ENCODE measurements at regions not wholly inside any gene's neighbourhood (a gene's known extent, or its start where the extent isn't known, plus 50 kb on each side); places are given as distances from the start of the nearest gene placed in this dataset.
"Not testable (repeated sequence)": the region's sequence is repeated elsewhere in the genome, so short reads cannot be mapped to it uniquely, and the experiment has no call there.

DNA sequence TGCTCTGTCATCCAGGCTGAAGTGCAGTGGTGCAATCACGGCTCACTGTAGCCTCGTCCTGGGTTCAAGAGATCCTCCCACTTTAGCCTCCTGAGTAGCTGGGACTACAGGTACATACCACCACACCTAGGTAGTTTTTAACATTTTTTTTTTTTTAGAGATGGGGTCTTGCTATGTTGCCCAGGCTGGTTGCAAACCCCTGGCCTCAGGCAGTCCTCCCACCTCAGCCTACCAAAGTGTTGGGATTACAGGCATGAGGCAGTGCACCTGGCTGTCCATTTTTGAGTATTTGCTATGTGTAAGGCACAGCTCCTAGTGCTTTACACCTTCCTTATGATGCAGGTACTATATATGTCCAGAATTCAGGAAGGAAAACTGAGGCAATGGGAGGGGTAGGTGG lies 138.8 kb upstream of the ZNF536 start:
- DNase-seq = no peak

GRCh38 chr19:30235946-30236345 lies 136.2 kb upstream of the ZNF536 start:
- peak in 1 of 2 donors; percentile 44 for DNase-seq

DNA sequence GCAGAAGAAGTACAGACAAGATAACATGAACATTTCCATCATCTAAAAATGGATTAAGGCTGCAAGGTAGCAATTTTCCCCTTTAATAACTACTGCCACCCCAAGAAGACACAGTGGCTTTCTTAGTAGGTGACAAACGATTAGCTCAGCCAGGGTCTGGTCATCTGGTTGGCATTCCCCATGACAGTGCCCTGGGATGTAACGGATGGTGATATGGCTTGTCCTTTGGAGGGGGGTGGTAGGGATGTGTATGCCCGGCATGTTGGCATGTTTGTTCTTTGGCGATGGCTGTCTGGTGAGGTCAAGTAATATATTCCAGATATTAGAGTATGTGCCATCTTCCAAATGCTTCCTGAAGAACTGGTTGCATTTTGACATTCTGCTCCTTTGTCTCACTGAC lies 135.6 kb upstream of the ZNF536 start:
- DNase-seq = no peak

DNA sequence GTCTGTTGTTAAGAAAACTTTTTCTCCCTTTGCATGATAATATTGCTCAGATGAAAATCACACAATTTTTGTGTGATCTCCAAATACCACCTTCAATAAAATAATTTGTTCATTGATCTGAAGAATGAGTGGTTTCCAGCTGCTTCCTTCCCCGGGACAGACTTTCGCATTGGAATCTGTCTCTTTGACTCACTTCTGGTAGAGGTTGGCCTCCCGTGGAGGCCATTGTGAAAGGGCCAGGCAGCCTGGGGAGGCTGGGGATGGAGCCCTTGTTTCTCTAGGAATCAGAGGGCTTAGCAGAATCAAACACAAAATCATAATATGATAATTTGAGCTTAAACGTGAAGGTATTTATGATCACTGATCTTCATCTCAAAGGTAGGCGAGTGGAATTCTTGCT lies 135.0 kb upstream of the ZNF536 start:
- DNase-seq = no peak

DNA sequence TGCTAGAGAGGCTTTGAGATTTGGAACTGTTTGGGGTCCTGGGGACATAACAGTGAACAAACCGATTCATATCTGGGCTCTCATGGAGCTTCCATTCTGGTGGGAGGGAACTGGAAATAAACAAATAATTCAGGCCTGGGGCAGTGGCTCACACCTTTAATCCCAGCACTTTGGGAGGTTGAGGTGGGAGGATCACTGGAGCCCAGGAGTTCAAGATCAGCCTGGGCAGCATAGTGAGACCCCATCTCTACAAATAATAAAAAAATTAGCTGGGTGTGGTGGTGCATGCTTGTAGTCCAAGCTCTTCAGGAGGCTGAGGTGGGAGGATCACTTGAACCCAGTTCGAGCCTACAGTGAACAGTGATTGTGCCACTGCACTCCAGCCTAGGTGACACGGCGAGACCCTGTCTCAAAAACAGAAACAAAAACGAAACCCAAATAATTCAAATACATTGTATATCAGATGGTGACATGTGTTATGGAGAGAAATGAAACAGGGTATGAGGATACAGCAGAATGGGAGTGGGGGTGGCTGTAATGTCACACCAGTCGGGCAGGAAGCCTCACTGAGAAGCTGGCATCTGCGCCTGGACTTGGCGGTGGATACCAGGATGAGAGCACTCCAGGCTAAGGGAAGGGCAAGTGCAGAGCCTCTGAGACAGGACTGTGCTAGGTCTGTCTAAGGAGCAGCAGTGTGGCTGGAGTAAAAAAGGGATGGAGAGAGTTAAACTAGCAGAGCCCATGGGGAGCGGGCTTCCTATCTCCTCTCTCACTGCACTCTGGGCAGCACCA lies 131.1 kb upstream of the ZNF536 start:
- no peak for DNase-seq

DNA sequence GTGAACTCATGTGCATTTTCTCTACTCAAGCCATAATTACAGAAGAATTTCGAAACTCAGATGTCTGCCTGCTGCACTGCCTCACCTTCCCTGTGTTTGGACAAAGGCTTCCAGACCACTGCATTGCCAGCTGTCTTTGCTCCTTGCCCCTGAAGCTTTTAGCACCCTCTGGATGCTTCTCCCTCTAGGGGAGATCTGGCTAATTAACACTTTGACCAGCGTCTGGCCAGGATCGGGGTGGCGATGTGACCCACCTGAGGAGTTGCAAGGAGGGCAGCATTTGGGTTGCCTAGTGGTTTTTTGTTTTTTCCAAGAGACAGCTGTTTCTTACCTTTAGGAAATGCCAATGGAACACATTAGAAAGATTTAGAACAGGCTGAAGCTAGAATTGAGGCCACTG lies 127.7 kb upstream of the ZNF536 start:
- DNase-seq = no peak

- DNase-seq = no peak
Measured at GRCh38 chr19:30245401-30246039, 126.7 kb upstream of the ZNF536 start.

GRCh38 chr19:30249911-30250310 lies 122.3 kb upstream of the ZNF536 start:
- DNase-seq = no peak

GRCh38 chr19:30252214-30252613 lies 120.0 kb upstream of the ZNF536 start:
- no peak for DNase-seq

DNA sequence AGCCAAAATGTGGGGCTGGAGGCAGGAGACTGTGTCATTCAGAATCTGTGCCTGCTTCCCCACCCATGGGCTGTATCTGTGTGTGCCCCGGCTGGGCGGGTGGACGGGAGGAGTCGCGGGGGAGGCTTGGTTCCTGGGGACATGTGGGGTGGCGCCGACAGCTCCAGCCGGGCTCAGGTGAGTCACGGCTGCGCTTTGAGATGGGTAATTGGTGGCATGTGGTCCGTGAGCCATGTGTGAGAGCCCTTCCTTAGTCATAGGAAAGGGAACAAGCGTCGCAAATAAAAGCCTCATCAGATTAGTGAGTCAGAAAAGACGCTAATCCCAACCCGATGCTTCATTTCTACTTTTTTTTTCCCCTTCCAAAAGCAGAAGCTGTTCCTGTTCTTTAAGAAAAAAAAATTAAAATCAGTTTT lies 118.6 kb upstream of the ZNF536 start:
- no peak for DNase-seq

GRCh38 chr19:30254158-30254557 lies 118.0 kb upstream of the ZNF536 start:
- DNase-seq = no peak

DNA sequence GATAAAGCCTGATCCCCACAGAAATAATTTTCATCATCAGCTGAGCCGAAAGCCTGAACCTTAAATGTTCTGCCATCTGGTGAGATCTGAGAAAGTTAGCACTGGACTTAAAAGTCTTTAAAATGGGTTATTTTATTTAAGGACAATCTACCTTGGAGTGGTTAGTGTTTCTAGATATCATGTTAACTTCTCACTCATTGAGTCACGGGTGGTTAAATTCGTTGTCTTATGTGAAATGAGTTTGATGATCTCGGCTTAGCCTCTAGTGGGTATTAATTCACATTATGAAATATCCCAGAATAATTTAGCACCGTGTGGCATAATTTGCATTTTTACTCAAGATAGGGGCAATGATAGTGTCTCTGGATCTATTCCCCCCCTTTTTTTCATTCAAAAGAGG lies 117.4 kb upstream of the ZNF536 start:
- no peak for DNase-seq

DNA sequence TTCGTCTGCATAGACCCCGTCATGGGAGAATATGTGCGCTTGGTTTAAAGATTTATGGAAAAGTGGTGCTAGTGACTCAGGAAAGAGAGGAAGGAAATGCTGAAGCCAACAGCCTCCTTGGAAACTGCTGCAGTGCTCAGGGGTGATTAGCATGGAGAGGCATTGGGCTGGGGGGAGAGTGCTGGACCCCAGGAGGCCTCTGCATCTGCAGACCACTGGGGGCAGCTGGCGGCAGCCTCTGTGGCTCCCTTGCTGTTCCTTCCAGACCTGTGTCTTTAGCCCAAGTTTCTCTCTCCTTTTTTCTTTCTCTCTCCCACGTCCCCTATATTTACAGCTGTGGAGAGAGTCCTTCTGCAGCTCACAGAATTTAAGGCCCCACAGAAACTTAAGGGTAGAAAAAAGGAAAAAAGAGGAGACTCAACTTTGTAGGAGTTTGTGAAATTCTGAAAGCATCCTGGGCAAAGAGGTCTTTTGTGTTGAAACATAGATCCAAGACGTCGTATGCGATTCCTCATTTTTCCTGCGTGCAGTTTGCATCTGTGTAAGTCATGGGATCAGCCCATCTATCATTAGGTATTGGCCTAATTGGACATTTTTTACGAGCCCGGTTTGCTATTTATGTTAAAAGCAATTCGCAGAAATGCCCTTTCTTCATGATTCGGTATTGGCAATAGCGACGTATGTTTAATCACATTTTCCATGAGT lies 116.2 kb upstream of the ZNF536 start:
- DNase-seq = no peak

DNA sequence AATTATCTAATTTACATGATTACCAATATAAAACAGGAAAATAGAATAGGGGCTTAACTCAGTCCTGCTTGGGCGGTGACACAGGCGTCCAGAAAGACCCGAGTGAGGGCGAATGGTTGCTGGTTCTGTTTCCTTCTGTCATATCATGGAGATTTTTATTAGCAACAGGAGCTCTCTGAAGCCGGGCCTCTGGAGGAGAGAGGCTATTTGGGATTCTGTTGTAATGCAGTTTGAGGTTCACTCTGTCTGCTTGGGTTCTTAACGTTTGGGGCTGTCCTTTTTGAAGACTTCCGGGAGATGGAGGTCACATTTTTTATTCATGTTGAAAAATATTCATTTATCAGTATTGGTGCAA lies 115.7 kb upstream of the ZNF536 start:
- no peak for DNase-seq

DNA sequence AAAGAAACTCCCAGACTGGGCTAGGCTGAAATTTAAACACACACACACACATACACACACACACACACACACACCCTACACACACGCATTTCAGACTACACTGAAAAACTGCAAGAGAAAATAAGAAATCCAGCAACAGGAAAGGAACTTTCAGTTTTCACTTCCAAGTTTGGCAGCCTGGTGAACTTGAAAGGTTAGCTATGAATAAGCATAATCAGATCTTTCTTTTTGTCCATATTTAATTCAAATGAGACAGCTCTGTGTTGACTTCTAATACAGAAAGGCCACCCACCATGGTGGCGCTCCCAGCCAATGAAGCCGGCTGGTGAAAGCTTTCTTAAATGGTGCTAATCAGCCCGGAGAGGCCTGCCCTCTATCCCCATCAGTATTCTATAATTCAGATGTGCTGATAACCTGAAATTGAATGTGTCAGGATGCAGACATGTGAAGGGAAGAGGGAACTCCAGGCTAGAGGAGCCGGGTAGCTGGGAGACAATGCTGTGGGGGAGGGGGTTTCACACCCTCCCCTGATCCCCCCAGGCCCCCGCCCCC lies 108.3 kb upstream of the ZNF536 start:
- DNase-seq = peak; percentile 26 to 43

DNA sequence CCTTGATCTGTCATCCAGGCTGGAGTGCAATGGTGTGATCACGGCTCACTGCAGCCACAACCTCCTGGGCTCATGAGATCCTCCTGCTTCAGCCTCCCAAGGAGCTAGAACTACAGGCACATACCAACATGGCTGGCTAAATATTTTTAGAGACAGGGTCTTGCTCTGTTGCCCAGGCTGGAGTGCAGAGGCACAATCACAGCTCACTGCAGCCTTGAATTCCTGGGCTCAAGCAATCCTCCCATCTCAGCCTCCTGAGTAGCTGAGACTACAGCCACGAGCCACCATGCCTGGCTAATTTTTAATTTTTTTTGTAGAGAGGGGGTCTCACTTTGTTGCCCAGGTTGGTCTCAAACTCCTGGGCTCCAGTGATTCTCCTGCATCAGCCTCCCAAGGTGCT lies 106.3 kb upstream of the ZNF536 start:
- DNase-seq = not testable (repeated sequence)

DNA sequence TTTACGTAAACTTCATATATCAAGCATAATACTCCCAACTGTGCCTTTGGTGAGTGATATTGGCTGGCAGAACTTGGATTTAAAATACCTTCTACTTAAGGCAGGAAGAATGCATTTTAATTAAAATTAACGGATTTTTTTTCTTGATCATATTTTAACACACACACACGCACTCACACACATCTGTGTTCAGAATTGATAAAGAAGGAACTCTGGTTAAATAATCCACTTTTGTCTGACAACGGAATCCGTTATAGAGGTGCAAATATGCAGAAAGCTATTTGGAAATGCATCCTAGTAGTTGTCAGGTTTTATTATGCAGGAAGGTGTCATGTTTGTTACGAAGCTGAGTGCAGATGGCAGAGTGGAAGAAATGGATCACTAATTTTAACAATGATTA lies 105.5 kb upstream of the ZNF536 start:
- DNase-seq = no peak

GRCh38 chr19:30267332-30267731 lies 104.9 kb upstream of the ZNF536 start:
- DNase-seq = no peak

- DNase-seq = no peak
Measured at GRCh38 chr19:30268601-30269000, 103.6 kb upstream of the ZNF536 start.

GRCh38 chr19:30269638-30270037 lies 102.5 kb upstream of the ZNF536 start:
- DNase-seq = no peak

DNA sequence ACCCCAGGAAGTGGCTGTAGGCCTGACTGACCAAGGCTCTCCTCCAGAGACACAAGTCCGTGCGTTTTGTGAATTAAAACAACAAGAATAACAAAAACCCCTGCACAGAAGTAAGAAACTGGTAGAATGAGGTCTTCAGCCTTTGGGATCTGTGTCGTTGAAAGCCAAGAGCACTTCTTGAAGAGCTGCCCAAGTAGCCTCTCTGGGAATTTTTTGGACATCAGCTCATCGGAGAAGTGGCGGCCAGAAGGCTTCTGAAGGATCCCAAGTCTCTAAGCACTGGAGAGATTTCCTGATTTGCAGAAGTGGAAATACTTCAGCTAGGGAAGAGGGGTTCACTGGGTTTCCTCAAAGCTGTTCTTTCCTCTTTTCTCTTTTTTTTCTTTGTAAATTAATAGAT lies 100.4 kb upstream of the ZNF536 start:
- no peak for DNase-seq

- DNase-seq = no peak
Measured at GRCh38 chr19:30272554-30272953, 99.6 kb upstream of the ZNF536 start.

DNA sequence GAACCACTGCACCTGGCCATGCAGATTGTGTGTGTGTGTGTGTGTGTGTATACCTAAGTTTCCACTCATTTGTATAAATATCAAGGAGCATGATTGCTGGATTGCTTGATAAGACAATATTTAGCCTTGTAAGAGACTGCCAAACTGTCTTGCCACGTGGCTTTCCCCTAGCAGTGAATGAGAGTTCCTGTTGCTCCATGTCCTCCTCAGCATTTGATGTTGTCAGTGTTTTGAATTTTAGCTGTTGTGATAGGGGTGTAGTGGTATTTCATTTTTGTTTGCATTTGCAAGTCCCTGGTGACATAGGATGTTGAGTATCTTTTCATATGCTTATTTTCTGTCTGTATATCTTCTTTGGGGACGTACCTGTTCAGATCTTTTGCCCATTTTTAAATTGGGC lies 99.0 kb upstream of the ZNF536 start:
- DNase-seq = no peak

All from right lung (tissue), 2 donors.